OCI-M1 (cell line): ENCODE measurements at regions not wholly inside any gene's neighbourhood (a gene's known extent, or its start where the extent isn't known, plus 50 kb on each side); places are given as distances from the start of the nearest gene placed in this dataset.

Source experiments
- DNase-seq: peaks from one replicate; lab custom pipeline; 2025; lab: John Stamatoyannopoulos, UW

GRCh38 chr14:56501909-56502530 lies 77.6 kb upstream of the TMEM260 start:
- no peak for DNase-seq

DNA sequence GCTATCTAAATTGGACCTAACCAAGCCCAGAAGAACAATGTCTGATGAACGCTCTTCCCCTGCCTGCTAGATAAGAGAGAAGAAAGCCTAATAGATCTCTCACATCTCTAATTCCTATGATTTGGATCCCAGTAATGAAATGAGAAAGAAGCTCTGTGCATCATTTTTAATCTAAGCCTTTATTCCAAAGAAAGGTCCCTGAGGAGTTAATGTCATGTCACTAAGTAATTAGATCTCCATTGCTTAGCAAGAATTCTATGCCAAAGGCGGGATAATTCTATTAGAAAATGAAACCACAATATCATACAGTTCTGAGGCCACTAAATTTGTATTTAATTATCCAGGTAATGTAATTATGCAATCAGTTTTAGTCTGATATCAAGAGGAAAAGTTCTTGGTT lies 74.2 kb upstream of the TMEM260 start:
- no peak for DNase-seq

GRCh38 chr14:56512521-56512920 lies 67.1 kb upstream of the TMEM260 start:
- no peak for DNase-seq

GRCh38 chr14:56514663-56515371 lies 64.8 kb upstream of the TMEM260 start:
- peak; percentile 46 for DNase-seq

DNA sequence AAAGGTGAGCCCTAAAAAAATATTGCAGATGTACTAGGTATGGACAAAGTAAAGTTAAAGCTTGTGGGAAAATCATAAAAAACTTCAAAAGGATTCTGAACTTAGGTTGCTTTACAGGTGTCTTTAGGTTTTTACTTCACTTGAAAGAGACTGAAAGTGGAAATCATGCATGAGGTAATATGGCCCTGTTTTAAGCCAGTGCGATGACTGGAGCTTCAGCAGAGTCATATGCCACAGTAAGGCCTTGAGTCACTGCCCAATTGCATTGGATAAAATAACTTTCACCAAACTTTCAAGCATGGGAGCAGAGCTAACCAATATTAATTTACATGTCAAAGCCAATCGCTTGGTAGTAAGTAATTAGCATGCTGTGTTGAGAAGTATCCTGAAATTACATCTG lies 63.9 kb upstream of the TMEM260 start:
- DNase-seq = no peak

DNA sequence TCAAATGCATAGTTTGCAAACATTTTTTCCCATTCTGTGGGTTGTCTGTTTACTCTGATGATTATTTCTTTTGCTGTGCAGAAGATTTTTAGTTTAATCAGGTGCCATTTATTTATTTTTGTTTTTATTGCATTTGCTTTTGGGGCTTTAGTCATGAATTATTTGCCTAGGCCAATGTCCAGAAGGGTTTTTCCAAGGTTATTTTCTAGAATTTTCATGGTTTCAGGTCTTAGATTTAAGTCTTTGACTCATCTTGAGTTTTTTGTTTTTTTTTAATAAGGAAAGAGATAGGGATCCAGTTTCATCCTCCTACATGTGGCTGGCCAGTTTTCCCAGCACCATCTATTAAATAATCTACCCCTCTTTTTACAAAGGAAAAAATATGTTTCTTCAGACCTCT lies 57.2 kb upstream of the TMEM260 start:
- DNase-seq = no peak

- no peak for DNase-seq
Measured at GRCh38 chr14:56524971-56525677, 54.5 kb upstream of the TMEM260 start.

- DNase-seq = no peak
Measured at GRCh38 chr14:56528927-56529326, 50.7 kb upstream of the TMEM260 start.
